ENCODE measurements at regions not wholly inside any gene's neighbourhood (a gene's known extent, or its start where the extent isn't known, plus 50 kb on each side); places are given as distances from the start of the nearest gene placed in this dataset.

DNA sequence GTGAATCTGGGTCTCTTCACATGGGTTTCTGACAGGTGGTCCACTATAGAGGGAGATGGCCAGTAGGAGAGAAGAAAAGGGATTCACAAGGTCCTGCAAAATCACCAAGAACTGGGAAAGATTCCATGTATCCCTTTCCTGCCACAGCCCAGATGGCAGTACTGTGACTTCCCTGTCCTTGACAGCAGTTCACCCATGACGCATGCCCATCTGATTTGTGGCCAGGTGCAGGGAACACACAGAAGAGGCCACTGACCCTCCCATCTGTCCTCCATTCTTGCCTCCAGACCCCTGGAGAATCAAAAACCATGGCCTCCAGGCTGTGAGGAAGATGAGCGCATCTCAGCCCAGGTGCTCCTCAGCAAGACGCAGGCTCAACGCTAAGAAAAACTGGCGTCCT, 183.1 kb upstream of the RREB1 start:
- no peaks in the 10 kb centered on the region for H3K36me3 Mint-ChIP-seq (ENCODE audit: low read depth)
- H3K4me3 Mint-ChIP-seq: no peak overlapping the region
- H3K27ac Mint-ChIP-seq: no peak overlapping the region
- no peaks in the 10 kb centered on the region for H3K27me3 Mint-ChIP-seq
- intact Hi-C loops (cut with micrococcal nuclease): no loop called here
- H3K4me1 Mint-ChIP-seq (ENCODE audit: low read depth): peaks cover 49% of the 10 kb centered on the region
- H3K9me3 Mint-ChIP-seq: peaks cover 7% of the 10 kb centered on the region

DNA sequence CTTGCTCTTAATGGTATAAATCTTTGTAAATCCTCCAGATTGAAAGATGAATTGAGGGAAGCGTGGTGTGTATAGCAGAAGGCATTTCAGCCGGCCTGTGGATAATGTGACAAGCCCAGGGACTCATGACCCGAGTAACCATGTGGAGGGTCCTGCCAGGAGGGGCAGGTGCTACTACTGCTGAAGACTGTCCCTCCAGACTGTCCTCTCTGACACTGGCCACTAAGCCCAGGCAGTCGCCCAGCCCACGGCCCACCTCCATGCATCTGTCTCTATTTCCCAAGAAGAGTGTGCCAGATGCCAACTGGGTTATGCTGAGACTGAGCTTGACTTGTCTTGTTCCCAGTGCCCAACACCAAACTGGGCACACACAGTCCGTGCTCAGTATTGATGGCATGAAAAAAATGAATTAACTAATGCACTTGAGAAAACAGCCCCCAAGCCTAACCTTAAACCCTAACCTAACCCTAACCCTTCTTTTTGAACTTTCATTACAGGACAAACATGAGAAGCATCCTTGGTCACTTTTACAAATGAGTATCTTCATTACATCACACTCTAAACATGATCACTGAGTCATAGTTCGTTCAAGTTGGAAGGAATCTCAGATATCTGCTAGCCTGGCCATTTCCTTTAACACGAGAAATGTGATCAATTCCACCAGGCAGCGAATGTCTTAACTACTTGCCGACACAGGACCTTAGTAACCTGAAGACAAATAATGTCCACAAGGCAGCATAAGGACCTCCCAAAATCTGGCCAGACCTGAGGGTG, 182.2 kb upstream of the RREB1 start:
- no peak overlapping the region for H3K27ac Mint-ChIP-seq
- H3K4me3 Mint-ChIP-seq: no peak overlapping the region
- peaks cover 48% of the 10 kb centered on the region for H3K4me1 Mint-ChIP-seq (ENCODE audit: low read depth)
- H3K9me3 Mint-ChIP-seq: no peaks in the 10 kb centered on the region
- H3K36me3 Mint-ChIP-seq (ENCODE audit: low read depth): no peaks in the 10 kb centered on the region
- intact Hi-C loops (cut with micrococcal nuclease): no loop called here
- H3K27me3 Mint-ChIP-seq: no peaks in the 10 kb centered on the region

- peaks cover 54% of the 10 kb centered on the region for H3K4me1 Mint-ChIP-seq (ENCODE audit: low read depth)
- H3K9me3 Mint-ChIP-seq: no peaks in the 10 kb centered on the region
- intact Hi-C loops (cut with micrococcal nuclease): no loop called here
- H3K36me3 Mint-ChIP-seq (ENCODE audit: low read depth): no peaks in the 10 kb centered on the region
- H3K27ac Mint-ChIP-seq: peak overlapping the region; percentile 68
- H3K4me3 Mint-ChIP-seq: no peak overlapping the region
- H3K27me3 Mint-ChIP-seq: no peaks in the 10 kb centered on the region
Measured at GRCh38 chr6:6926856-6927255, 180.9 kb upstream of the RREB1 start.

DNA sequence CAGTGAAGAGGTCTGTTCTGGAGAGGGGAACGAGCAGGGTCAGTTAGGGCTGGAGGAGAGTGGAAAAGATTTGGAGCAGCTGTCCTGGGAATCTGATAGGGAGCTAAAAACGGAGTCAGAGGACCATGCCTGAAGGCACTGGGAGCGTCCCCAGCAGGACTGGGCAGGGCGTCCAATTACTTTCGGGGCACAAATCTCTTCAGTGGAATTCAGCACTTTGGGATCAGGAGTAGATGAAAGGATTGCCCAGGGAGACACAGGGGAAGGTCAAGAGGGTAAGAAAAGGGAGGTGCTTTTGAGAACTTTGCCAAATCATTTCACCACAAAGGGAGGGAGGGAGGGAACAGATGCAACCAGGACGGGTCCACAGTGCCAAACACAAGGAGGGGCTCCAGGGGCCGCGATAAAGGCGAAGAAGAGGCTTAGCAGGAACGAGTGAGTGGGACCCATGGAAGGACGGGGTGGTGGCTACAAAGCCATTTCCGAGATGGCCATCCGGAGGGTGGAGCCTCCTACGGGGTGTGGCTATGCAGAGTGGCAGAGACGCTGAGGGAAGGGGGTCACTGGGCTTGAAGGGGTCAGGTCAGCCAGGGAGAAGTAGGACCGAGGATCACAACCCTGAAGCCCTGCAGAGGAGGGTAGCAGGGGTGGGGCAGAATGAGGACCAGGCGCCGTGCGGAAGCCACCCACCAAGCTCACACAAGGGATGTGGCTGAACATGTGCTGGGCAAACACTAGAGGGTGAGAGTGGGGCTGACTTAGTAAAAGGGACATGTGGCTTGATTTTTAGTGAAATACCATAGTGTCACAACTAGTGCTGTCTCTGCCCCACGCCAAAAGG, 180.0 kb upstream of the RREB1 start:
- Mint-ChIP-seq H3K4me3 (peak overlapping the region; percentile 43), H3K9me3 (no peaks in the 10 kb centered on the region)
- intact Hi-C loops (cut with micrococcal nuclease): no loop called here

GRCh38 chr6:6930223-6930880, 177.4 kb upstream of the RREB1 start:
- H3K27ac Mint-ChIP-seq: peak overlapping the region; percentile 68
- no peaks in the 10 kb centered on the region for H3K9me3 Mint-ChIP-seq
- no peak overlapping the region for H3K4me3 Mint-ChIP-seq
- H3K4me1 Mint-ChIP-seq (ENCODE audit: low read depth): peaks cover 67% of the 10 kb centered on the region
- intact Hi-C loops (cut with micrococcal nuclease): no loop called here
- no peaks in the 10 kb centered on the region for H3K36me3 Mint-ChIP-seq (ENCODE audit: low read depth)
- H3K27me3 Mint-ChIP-seq: no peaks in the 10 kb centered on the region

More for the DNA sequence above, 180.0 kb upstream of the RREB1 start:
- peak overlapping the region; percentile 68 for H3K27ac Mint-ChIP-seq
- no peaks in the 10 kb centered on the region for H3K36me3 Mint-ChIP-seq (ENCODE audit: low read depth)
- H3K4me1 Mint-ChIP-seq (ENCODE audit: low read depth): peaks cover 62% of the 10 kb centered on the region
- H3K27me3 Mint-ChIP-seq: no peaks in the 10 kb centered on the region

- Mint-ChIP-seq H3K4me3 (no peak overlapping the region), H3K36me3 (ENCODE audit: low read depth) (no peaks in the 10 kb centered on the region), H3K27me3 (no peaks in the 10 kb centered on the region), H3K27ac (peak overlapping the region; percentile 68), H3K9me3 (no peaks in the 10 kb centered on the region), H3K4me1 (ENCODE audit: low read depth) (peaks cover 65% of the 10 kb centered on the region)
- intact Hi-C loops (cut with micrococcal nuclease): no loop called here
Measured at GRCh38 chr6:6931071-6932025, 176.4 kb upstream of the RREB1 start.

DNA sequence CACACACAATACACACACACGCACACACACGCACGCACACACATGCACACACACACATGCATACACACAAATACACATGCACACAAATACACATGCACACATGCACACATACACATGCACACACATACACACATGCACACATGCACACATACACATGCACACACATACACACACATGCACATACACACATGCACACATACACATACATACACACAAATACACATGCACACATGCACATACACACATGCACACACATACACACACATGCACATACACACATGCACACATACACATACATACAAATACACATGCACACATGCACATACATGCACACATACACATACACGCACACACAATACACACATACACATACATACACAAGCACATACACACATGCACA, 175.4 kb upstream of the RREB1 start:
- Mint-ChIP-seq H3K4me1 (ENCODE audit: low read depth) (peaks cover 55% of the 10 kb centered on the region), H3K4me3 (no peak overlapping the region), H3K36me3 (ENCODE audit: low read depth) (no peaks in the 10 kb centered on the region), H3K27me3 (no peaks in the 10 kb centered on the region), H3K9me3 (no peaks in the 10 kb centered on the region), H3K27ac (peak overlapping the region; percentile 68)
- intact Hi-C loops (cut with micrococcal nuclease): no loop called here

- H3K4me1 Mint-ChIP-seq (ENCODE audit: low read depth): peaks cover 49% of the 10 kb centered on the region
- intact Hi-C loops (cut with micrococcal nuclease): no loop called here
- H3K27ac Mint-ChIP-seq: peak overlapping the region; percentile 8
- no peaks in the 10 kb centered on the region for H3K36me3 Mint-ChIP-seq (ENCODE audit: low read depth)
- no peak overlapping the region for H3K4me3 Mint-ChIP-seq
- H3K27me3 Mint-ChIP-seq: no peaks in the 10 kb centered on the region
- H3K9me3 Mint-ChIP-seq: no peaks in the 10 kb centered on the region
Measured at GRCh38 chr6:6932968-6933367, 174.8 kb upstream of the RREB1 start.

DNA sequence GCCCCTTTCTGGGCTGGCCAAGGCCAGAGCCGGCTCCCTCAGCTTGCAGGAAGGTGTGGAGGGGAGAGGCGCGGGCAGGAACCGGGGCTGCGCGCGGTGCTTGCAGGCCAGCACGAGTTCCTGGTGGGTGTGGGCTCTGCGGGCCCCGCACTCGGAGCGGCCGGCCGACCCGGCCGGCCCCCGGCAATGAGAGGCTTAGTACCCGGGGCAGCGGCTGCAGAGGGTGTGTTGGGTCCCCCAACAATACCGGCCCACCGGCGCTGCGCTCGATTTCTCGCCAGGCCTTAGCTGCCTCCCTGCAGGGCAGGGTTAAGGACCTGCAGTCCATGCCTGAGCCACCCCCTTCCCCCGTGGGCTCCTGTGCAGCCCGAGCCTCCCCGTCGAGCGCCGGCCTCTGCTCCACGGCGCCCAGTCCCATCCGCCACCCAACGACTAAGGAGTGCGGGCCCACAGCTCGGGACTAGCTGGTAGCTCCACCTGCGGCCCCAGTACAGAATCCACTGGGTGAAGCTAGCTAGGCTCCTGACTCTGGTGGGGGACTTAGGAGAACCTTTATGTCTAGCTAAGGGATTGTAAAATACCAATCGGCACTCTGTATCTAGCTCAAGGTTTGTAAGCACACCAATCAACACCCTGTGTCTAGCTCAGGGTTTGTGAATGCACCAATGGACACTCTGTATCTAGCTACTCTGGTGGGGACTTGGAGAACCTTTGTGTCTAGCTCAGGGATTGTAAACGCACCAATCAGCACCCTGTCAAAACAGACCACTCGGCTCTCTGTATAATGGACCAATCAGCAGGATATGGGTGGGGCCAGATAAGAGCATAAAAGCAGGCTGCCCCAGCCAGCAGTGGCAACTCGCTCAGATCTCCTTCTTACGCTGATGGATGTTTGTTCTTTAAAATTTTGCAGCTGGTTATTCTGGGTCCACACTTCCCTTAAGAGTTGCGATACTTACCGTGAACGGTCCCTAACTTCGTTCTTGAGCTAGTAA, 167.4 kb upstream of the RREB1 start:
- H3K27ac Mint-ChIP-seq: no peak overlapping the region
- intact Hi-C loops (cut with micrococcal nuclease): no loop called here
- no peaks in the 10 kb centered on the region for H3K27me3 Mint-ChIP-seq
- no peaks in the 10 kb centered on the region for H3K36me3 Mint-ChIP-seq (ENCODE audit: low read depth)
- H3K9me3 Mint-ChIP-seq: no peaks in the 10 kb centered on the region
- no peak overlapping the region for H3K4me3 Mint-ChIP-seq
- H3K4me1 Mint-ChIP-seq (ENCODE audit: low read depth): peaks cover 17% of the 10 kb centered on the region

GRCh38 chr6:6941201-6941600, 166.6 kb upstream of the RREB1 start:
- no peak overlapping the region for H3K4me3 Mint-ChIP-seq
- H3K36me3 Mint-ChIP-seq (ENCODE audit: low read depth): no peaks in the 10 kb centered on the region
- intact Hi-C loops (cut with micrococcal nuclease): no loop called here
- H3K4me1 Mint-ChIP-seq (ENCODE audit: low read depth): peaks cover 17% of the 10 kb centered on the region
- no peaks in the 10 kb centered on the region for H3K27me3 Mint-ChIP-seq
- H3K9me3 Mint-ChIP-seq: no peaks in the 10 kb centered on the region
- peak overlapping the region; percentile 52 for H3K27ac Mint-ChIP-seq

GRCh38 chr6:6942091-6942490, 165.7 kb upstream of the RREB1 start:
- no peaks in the 10 kb centered on the region for H3K27me3 Mint-ChIP-seq
- H3K36me3 Mint-ChIP-seq (ENCODE audit: low read depth): no peaks in the 10 kb centered on the region
- no peak overlapping the region for H3K4me3 Mint-ChIP-seq
- peaks cover 17% of the 10 kb centered on the region for H3K4me1 Mint-ChIP-seq (ENCODE audit: low read depth)
- intact Hi-C loops (cut with micrococcal nuclease): no loop called here
- H3K27ac Mint-ChIP-seq: peak overlapping the region; percentile 78
- H3K9me3 Mint-ChIP-seq: no peaks in the 10 kb centered on the region

DNA sequence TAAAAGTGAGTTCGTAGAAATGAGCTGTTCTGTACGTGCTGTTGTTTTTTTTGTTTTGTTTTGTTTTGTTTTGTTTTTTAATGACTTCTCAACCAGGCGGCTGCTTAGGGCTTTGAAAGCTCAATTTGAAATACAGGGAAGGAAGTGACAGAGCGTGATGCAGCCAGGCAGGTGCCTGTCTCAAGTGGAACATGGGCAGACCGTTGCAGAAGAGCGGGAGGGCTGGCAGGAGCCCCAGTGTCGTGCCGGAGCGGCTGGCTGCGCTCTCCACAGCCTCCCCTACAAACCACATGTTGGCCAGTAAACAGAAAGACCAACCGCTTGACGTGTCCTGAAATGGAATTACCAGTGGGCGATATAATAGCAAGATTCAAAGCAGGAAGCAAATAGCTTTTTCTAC, 164.9 kb upstream of the RREB1 start:
- peak overlapping the region; percentile 78 for H3K27ac Mint-ChIP-seq
- H3K4me3 Mint-ChIP-seq: peak overlapping the region; percentile 58
- H3K9me3 Mint-ChIP-seq: no peaks in the 10 kb centered on the region
- no peaks in the 10 kb centered on the region for H3K36me3 Mint-ChIP-seq (ENCODE audit: low read depth)
- no peaks in the 10 kb centered on the region for H3K27me3 Mint-ChIP-seq
- intact Hi-C loops (cut with micrococcal nuclease): no loop called here
- peaks cover 17% of the 10 kb centered on the region for H3K4me1 Mint-ChIP-seq (ENCODE audit: low read depth)
